ENCODE measurements at regions not wholly inside any gene's neighbourhood (a gene's known extent, or its start where the extent isn't known, plus 50 kb on each side); places are given as distances from the start of the nearest gene placed in this dataset.

DNA sequence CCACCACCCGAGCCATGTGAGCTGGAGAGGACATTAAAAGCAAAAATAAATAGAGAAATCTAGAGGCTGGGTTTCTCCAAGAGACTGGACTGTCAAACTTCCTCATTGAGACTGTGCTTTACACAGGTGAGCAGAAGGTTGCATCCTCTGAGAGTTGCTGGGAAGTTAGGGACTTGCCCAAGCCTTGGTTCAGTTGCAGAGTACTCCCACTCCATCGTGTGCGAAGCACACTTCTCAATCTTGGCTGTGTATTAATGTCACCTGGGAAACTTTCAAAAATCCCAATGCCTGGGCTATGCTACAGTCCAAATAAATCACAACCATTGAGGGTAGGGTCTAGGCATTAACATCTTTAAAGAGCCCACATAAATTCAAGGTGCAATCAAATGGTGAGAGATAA, 89.2 kb downstream of the ZNF330 start:
- Histone ChIP-seq H2AFZ (ENCODE audit: low read length) (no peak overlapping the region), H3K27ac (ENCODE audit: extremely low read length, insufficient read depth, low read length) (no peak overlapping the region)

More for the DNA sequence above, 89.2 kb downstream of the ZNF330 start:
- H3K4me2 ChIP-seq (ENCODE audit: low read depth, low read length) = no peak overlapping the region
- H3K9me3 ChIP-seq (ENCODE audit: low read length) = no peaks in the 10 kb centered on the region
- no peaks in the 10 kb centered on the region for H3K27me3 ChIP-seq (ENCODE audit: control insufficient read depth in 1 of 2, insufficient read depth in 2 of 2, low read length in 2 of 2)
- in situ Hi-C loops (cut with HindIII; ENCODE audit: extremely low pct_ligation_motif_present, low pct_unique_long_range_greater_than_20kb) = no loop called here
- POLR2A ChIA-PET = no interaction called here
- BruUV-seq (replicated peaks) = no TSS peak
- no peak overlapping the region for H3K9ac ChIP-seq (ENCODE audit: insufficient read depth, low read depth, low read length)
- ATAC-seq (no peak), FAIRE-seq (no peak), DNase-seq (ENCODE audit: low spot score) (no peak)
- no peaks in the 10 kb centered on the region for H3K36me3 ChIP-seq (replicated peaks in 1 of 2; ENCODE audit: control insufficient read depth in 1 of 2, insufficient read depth in 2 of 2, low read length in 2 of 2)
- WGBS (ENCODE audit: low lambda C conversion rate) = 12% methylated on average over 3 of the region's 3 CpGs
- TF ChIP-seq SNAPC2 (CRISPR knock-in tag; IDR thresholded peaks at IDR 0.05) = no peak
- no peak for TF ChIP-seq FLYWCH1 (CRISPR knock-in tag; IDR thresholded peaks at IDR 0.05)
- TF ChIP-seq AKNA (CRISPR knock-in tag; IDR thresholded peaks at IDR 0.05; ENCODE audit: borderline replicate concordance) = no peak
- no peak for TF ChIP-seq HOXA7 (CRISPR knock-in tag; IDR thresholded peaks at IDR 0.05)
- TF ChIP-seq ZBTB46 (CRISPR knock-in tag; IDR thresholded peaks at IDR 0.05; ENCODE audit: borderline replicate concordance) = no peak
- no peak for TF ChIP-seq MIXL1 (CRISPR knock-in tag; IDR thresholded peaks at IDR 0.05)
- TF ChIP-seq, protein P1, sequence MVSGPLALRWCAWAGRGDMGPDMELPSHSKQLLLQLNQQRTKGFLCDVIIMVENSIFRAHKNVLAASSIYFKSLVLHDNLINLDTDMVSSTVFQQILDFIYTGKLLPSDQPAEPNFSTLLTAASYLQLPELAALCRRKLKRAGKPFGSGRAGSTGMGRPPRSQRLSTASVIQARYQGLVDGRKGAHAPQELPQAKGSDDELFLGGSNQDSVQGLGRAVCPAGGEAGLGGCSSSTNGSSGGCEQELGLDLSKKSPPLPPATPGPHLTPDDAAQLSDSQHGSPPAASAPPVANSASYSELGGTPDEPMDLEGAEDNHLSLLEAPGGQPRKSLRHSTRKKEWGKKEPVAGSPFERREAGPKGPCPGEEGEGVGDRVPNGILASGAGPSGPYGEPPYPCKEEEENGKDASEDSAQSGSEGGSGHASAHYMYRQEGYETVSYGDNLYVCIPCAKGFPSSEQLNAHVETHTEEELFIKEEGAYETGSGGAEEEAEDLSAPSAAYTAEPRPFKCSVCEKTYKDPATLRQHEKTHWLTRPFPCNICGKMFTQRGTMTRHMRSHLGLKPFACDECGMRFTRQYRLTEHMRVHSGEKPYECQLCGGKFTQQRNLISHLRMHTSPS (CRISPR knock-in tag; IDR thresholded peaks at IDR 0.05; ENCODE audit: low read depth) = no peak
- TF ChIP-seq, protein P2, sequence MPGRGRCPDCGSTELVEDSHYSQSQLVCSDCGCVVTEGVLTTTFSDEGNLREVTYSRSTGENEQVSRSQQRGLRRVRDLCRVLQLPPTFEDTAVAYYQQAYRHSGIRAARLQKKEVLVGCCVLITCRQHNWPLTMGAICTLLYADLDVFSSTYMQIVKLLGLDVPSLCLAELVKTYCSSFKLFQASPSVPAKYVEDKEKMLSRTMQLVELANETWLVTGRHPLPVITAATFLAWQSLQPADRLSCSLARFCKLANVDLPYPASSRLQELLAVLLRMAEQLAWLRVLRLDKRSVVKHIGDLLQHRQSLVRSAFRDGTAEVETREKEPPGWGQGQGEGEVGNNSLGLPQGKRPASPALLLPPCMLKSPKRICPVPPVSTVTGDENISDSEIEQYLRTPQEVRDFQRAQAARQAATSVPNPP (CRISPR knock-in tag; IDR thresholded peaks at IDR 0.05) = no peak
- TF ChIP-seq ZNF256 (CRISPR knock-in tag; conservative IDR thresholded peaks at IDR 0.05) = no peak
- no peak for TF ChIP-seq EHMT2 (IDR thresholded peaks at IDR 0.05; ENCODE audit: borderline replicate concordance, low read depth, low read length)
- no peak for TF ChIP-seq NR2F6 (IDR thresholded peaks at IDR 0.05)
- TF ChIP-seq NR2F6 (CRISPR knock-in tag; IDR thresholded peaks at IDR 0.05) = no peak
- TF ChIP-seq ZNF670 (CRISPR knock-in tag; IDR thresholded peaks at IDR 0.05; ENCODE audit: borderline replicate concordance) = no peak
- intact Hi-C loops (cut with micrococcal nuclease; ENCODE audit: unreplicated experiment) = no loop called here
- CTCF ChIA-PET (ENCODE audit: low intra/inter-chr PET ratio, low total read pairs) = no interaction called here
- H3K79me2 ChIP-seq (ENCODE audit: insufficient read depth, low read length) = no peaks in the 10 kb centered on the region
- H4K20me1 ChIP-seq (ENCODE audit: insufficient read depth, low read length) = no peaks in the 10 kb centered on the region
- H3K4me1 ChIP-seq (ENCODE audit: insufficient read depth, low read length) = no peaks in the 10 kb centered on the region
- H3K4me3 ChIP-seq (replicated peaks in 1 of 3; ENCODE audit: insufficient read depth in 1 of 3, low read depth in 2 of 3, low read length in 3 of 3) = no peak overlapping the region
